SHP77 (cell line): ENCODE measurements at regions not wholly inside any gene's neighbourhood (a gene's known extent, or its start where the extent isn't known, plus 50 kb on each side); places are given as distances from the start of the nearest gene placed in this dataset.

Experiments
- DNase-seq, 2 experiments: peaks; one replicate each; lab custom pipeline; 2025; lab: John Stamatoyannopoulos, UW

- DNase-seq: no peak
These were observed 58.9 kb upstream of the HMGA2 start for GRCh38 chr12:65765436-65765813.

GRCh38 chr12:65769880-65770279 lies 54.4 kb upstream of the HMGA2 start:
- DNase-seq: no peak
